ENCODE measurements at regions not wholly inside any gene's neighbourhood (a gene's known extent, or its start where the extent isn't known, plus 50 kb on each side); places are given as distances from the start of the nearest gene placed in this dataset.

GRCh38 chr5:15234911-15235310 is 265.1 kb upstream of the FBXL7 start:
- TF ChIP-seq GATA3 (IDR thresholded peaks at IDR 0.05; ENCODE audit: low read depth, low read length) (no peak), GATA2 (IDR thresholded peaks at IDR 0.05; ENCODE audit: low read depth, low read length) (no peak)
